Heart left ventricle (tissue), 16 donors: ENCODE measurements at regions not wholly inside any gene's neighbourhood (a gene's known extent, or its start where the extent isn't known, plus 50 kb on each side); places are given as distances from the start of the nearest gene placed in this dataset.

ENCODE experiments used
- ATAC-seq, 4 donors: fragments of 200-7000 bp; cut with Tn5 transposase; one replicate each; pipeline ENCODE4 v1.9.1; 2020 to 2022; ENCODE audit warnings: moderate library complexity in 4 of 4, mild to moderate bottlenecking in 3 of 4, moderate number of reproducible peaks in 1 of 4
- DNase-seq, 5 donors: peaks; one replicate each; pipeline ENCODE4 v3.0.0-alpha.2; 2020
- H3K27ac ChIP-seq, 12 donors: fragments of 200-600 bp; sonication (generic) in 4 of 12; one replicate each; pipeline versions ENCODE4 v1.5.0 to v1.8.0; 2016 to 2022; ENCODE audit warnings: mild to moderate bottlenecking in 2 of 12
- H3K27me3 ChIP-seq, 9 donors: fragments of 200-600 bp; sonication (generic) in 2 of 9; one replicate each; pipeline versions ENCODE4 v1.5.1 to v1.8.0; 2016 to 2022; ENCODE audit warnings: mild to moderate bottlenecking in 3 of 9
- H3K36me3 ChIP-seq, 9 donors: fragments of 200-600 bp; sonication (generic) in 2 of 9; one replicate each; pipeline versions ENCODE4 v1.5.0 to v1.8.0; 2018 to 2022; ENCODE audit warnings: mild to moderate bottlenecking in 2 of 9
- H3K4me1 ChIP-seq, 12 donors: fragments of 200-600 bp; sonication (generic) in 4 of 12; one replicate each; pipeline versions ENCODE4 v1.5.0 to v1.8.0; 2016 to 2022; ENCODE audit warnings: mild to moderate bottlenecking in 3 of 12
- H3K4me3 ChIP-seq, 12 donors: fragments of 200-600 bp; sonication (generic) in 4 of 12; one replicate each; pipeline versions ENCODE4 v1.5.0 to v1.8.0; 2017 to 2022; ENCODE audit warnings: mild to moderate bottlenecking in 9 of 12, moderate library complexity in 4 of 12
- H3K9me3 ChIP-seq, 12 donors: fragments of 200-600 bp; sonication (generic) in 4 of 12; one replicate each; pipeline versions ENCODE4 v1.5.0 to v1.8.0; 2016 to 2022; ENCODE audit warnings: mild to moderate bottlenecking in 1 of 12
- POLR2A ChIP-seq, 2 donors: fragments of 450-650 bp; IDR thresholded peaks; one replicate each; pipeline ENCODE4 v1.6.1; 2017; ENCODE audit warnings: antibody characterized with exemption in 2 of 2, mild to moderate bottlenecking in 2 of 2, moderate library complexity in 2 of 2
- WGBS, 4 donors: extraction: QIAGEN DNeasy Blood & Tissue Kit in 2 of 4; methylation state at CpG; one replicate each; pipeline versions ENCODE4 v1.1.5 to v1.1.7; 2013 to 2018; 5-methylcytosine and 5-hydroxymethylcytosine counted together
- intact Hi-C, 10 donors: fragments of 100-400 bp; cut with DNase I; formaldehyde crosslinking; loops; one replicate each; pipeline versions ENCODE4 v1.11.1 to v1.14.2; 2022
- TF ChIP-seq, protein P1 (sequence below), 12 donors: fragments of 200-600 bp; sonication (generic) in 4 of 12; IDR thresholded peaks; one replicate each; pipeline versions ENCODE4 v1.5.0 to v1.8.0; 2018 to 2022; ENCODE audit warnings: antibody characterized with exemption in 12 of 12, mild to moderate bottlenecking in 5 of 12
- donor health status: ischemic (EF 13 %, LVEDD 7.1; RV severe dilation, severe dysfunction).
- donor health status: healthy with polysubstance abuse.
- donor health status: DM: no; HTN: yes; CAD: no.
- donor health status: DM: no; HTN: no; CAD: no.
- donor health status: ischemic (EF 25% LVEDD 6.9; RV normal size, moderate dysfunction).
- donor health status: ischemic (EF 25% LVEDD 5.7; RV mildly dilated, moderate dysfunction).
- donor health status: healthy.
- donor health status: DM: yes; HTN: yes; CAD: no.
- donor health status: ischemic (EF 35%, LVEDD 5.7; RV mildly dilated, moderate dysfunction).
- donor health status: nonischemic (EF 11% LVEDD 7.7; RV severe dilation, severe dysfunction).
- donor health status: DM: yes; HTN: yes; CAD: no.
- donor health status: PGD.
- donor health status: ischemic (EF 29% LVEDD 5.4; RV normal size, mild dysfunction).
- donor health status: nonischemic (EF 23%, LVEDD 6.1; RV moderate dilation, normal function).

DNA sequence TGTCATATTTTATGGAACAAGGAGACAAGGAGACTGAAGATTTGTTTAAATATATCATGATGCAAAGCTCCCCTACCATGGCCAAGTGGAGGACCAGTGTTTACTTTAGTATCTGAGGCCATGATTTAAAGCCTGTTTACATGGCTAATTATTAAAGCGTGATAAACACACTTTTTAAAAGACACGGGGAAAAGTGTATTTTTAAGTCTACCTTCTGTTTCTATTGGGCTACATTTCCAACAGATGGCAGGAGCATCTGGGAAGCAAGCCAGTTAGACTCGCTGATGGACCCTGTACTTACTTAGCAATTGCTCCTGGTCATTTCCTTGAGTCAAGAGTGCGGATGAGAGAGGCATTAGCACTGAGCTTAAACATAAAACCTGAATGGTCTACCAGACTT, 480.3 kb upstream of the SEMA6A start:
- H3K27ac ChIP-seq, result no peak overlapping the region
- no peaks in the 10 kb centered on the region for H3K36me3 ChIP-seq
- intact Hi-C loops, result no loop called here
- WGBS, 4 donors, result 65 to 71% (median 69%) methylated on average over 4 of the region's 4 CpGs
- DNase-seq (no peak), ATAC-seq (no peak)
- H3K9me3 ChIP-seq, result no peaks in the 10 kb centered on the region
- TF ChIP-seq, protein P1, sequence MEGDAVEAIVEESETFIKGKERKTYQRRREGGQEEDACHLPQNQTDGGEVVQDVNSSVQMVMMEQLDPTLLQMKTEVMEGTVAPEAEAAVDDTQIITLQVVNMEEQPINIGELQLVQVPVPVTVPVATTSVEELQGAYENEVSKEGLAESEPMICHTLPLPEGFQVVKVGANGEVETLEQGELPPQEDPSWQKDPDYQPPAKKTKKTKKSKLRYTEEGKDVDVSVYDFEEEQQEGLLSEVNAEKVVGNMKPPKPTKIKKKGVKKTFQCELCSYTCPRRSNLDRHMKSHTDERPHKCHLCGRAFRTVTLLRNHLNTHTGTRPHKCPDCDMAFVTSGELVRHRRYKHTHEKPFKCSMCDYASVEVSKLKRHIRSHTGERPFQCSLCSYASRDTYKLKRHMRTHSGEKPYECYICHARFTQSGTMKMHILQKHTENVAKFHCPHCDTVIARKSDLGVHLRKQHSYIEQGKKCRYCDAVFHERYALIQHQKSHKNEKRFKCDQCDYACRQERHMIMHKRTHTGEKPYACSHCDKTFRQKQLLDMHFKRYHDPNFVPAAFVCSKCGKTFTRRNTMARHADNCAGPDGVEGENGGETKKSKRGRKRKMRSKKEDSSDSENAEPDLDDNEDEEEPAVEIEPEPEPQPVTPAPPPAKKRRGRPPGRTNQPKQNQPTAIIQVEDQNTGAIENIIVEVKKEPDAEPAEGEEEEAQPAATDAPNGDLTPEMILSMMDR (IDR thresholded peaks at IDR 0.05), result no peak
- no peak for TF ChIP-seq POLR2A (IDR thresholded peaks at IDR 0.05)
- H3K27me3 ChIP-seq, result no peaks in the 10 kb centered on the region
- no peak overlapping the region for H3K4me3 ChIP-seq
- H3K4me1 ChIP-seq, result no peaks in the 10 kb centered on the region

DNA sequence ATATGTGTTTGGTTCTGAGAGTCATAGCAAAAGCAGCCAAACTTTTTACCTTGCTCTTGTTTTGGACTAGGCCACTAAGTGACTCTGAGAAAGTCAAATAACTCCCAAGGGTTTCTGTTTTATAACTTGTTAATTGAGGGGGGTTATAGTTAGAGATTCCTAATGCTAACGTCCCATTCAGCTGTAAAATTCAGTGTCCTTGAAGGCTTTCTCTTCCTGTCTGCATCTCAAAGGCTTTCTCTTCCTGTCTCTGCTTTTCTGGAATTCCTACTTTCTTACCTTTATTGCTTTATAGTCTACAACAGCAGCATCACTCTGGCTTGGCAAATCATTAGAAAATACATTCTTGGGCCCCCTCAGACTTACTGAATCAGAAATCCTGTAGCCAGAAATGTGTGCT, 479.5 kb upstream of the SEMA6A start:
- intact Hi-C loops, result no loop called here
- DNase-seq (no peak), ATAC-seq (no peak)
- Histone ChIP-seq H3K4me3 (no peak overlapping the region), H3K36me3 (no peaks in the 10 kb centered on the region), H3K4me1 (no peaks in the 10 kb centered on the region), H3K9me3 (no peaks in the 10 kb centered on the region), H3K27me3 (no peaks in the 10 kb centered on the region), H3K27ac (no peak overlapping the region)
- 22 to 49% (median 34%) methylated on average over 1 of the region's 1 CpG for WGBS, 4 donors
- TF ChIP-seq, protein P1 (IDR thresholded peaks at IDR 0.05), result no peak
- TF ChIP-seq POLR2A (IDR thresholded peaks at IDR 0.05), result no peak

DNA sequence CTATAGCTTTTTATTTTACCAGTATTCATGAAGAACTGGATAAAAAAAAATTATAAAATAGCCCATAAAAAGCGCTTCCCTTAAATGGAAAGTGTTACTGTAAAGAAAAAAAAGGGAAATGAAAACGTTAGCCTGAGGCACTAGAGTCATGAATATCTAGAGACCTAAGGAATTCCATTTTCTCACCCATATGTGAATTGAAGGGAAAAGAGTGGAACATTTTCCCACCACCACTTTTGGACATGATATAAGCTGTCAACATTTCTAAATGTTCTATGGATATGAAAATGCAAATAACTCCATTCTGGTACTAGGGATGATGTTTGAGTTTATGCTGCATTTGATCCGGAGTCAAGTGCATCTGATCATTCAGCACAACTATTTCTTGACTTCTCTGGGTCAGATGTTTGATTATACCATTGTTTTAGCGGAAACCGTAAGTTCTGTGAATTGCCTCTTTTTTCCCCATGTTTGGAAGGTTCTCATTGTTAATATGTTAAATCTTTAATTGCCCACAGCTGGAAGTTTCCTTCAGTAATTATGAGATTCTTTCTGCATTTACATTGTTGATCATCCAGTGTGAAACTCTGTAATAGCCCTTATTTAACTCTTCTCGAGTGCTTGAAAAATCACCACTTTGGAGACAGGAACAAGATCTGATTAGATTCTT, 467.4 kb upstream of the SEMA6A start:
- 68 to 79% (median 73%) methylated on average over 6 of the region's 6 CpGs for WGBS, 4 donors
- ATAC-seq (no peak), DNase-seq (no peak)
- no peaks in the 10 kb centered on the region for H3K27me3 ChIP-seq
- H3K36me3 ChIP-seq, result no peaks in the 10 kb centered on the region
- intact Hi-C loops, result no loop called here
- H3K4me3 ChIP-seq, result no peak overlapping the region
- H3K27ac ChIP-seq, result no peak overlapping the region
- no peaks in the 10 kb centered on the region for H3K4me1 ChIP-seq
- TF ChIP-seq, protein P1 (IDR thresholded peaks at IDR 0.05), result no peak
- no peak for TF ChIP-seq POLR2A (IDR thresholded peaks at IDR 0.05)
- no peaks in the 10 kb centered on the region for H3K9me3 ChIP-seq

DNA sequence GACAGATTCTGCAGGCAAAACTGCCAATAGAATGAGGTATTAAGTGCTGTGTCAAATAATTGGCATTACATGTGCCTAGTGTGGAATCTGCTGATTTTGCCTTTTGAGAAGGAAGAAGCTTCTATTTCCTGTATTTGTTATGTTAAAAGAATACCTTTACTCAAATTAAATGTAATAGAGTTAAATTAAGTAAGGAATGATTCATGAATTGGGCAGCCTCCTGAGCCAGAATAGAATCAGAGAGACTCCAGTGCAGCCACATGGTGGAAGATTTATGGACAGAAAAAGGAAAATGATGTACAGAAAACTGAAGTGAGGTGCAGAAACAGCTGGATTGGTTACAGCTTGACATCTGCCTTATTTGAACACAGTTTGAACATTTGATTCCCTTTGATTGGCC, 464.4 kb upstream of the SEMA6A start:
- no peak for TF ChIP-seq POLR2A (IDR thresholded peaks at IDR 0.05)
- TF ChIP-seq, protein P1 (IDR thresholded peaks at IDR 0.05), result no peak
- H3K27me3 ChIP-seq, result no peaks in the 10 kb centered on the region
- H3K36me3 ChIP-seq, result no peaks in the 10 kb centered on the region
- H3K9me3 ChIP-seq, result no peaks in the 10 kb centered on the region
- H3K27ac ChIP-seq, result no peak overlapping the region
- ATAC-seq (no peak), DNase-seq (no peak)
- H3K4me3 ChIP-seq, result no peak overlapping the region
- no peaks in the 10 kb centered on the region for H3K4me1 ChIP-seq
- intact Hi-C loops, result no loop called here
